HUES6 (cell line): ENCODE measurements at regions not wholly inside any gene's neighbourhood (a gene's known extent, or its start where the extent isn't known, plus 50 kb on each side); places are given as distances from the start of the nearest gene placed in this dataset.
"Not testable (repeated sequence)": the region's sequence is repeated elsewhere in the genome, so short reads cannot be mapped to it uniquely, and the experiment has no call there.

Experiments used
- H3K27ac ChIP-seq: 2 replicates; pipeline ENCODE4 v1.7.0; 2013; ENCODE audit warnings: low read depth, mild to moderate bottlenecking, low read length, inconsistent platforms
- H3K27me3 ChIP-seq: 2 replicates; pipeline ENCODE4 v1.6.1; 2013; ENCODE audit warnings: low read length; ENCODE audit not compliant: control insufficient read depth, insufficient read depth
- H3K36me3 ChIP-seq: 2 replicates; pipeline ENCODE4 v1.6.1; 2013; ENCODE audit warnings: low read length; ENCODE audit not compliant: control insufficient read depth, insufficient read depth
- H3K4me1 ChIP-seq: 2 replicates; pipeline ENCODE4 v1.6.1; 2013; ENCODE audit warnings: low read length; ENCODE audit not compliant: control insufficient read depth, insufficient read depth
- H3K4me3 ChIP-seq: 2 replicates; pipeline ENCODE4 v1.5.1; 2013; ENCODE audit warnings: low read depth, low read length
- H3K9ac ChIP-seq: one replicate; pipeline ENCODE4 v1.6.1; 2013; ENCODE audit warnings: mild to moderate bottlenecking, low read length
- H3K9me3 ChIP-seq: 2 replicates; pipeline ENCODE4 v1.6.1; 2013; ENCODE audit warnings: low read depth, low read length; ENCODE audit not compliant: control insufficient read depth, insufficient read depth

- Histone ChIP-seq H3K36me3 (no peaks in the 10 kb centered on the region), H3K9me3 (no peaks in the 10 kb centered on the region; the same call in 1 of the 2 replicates), H3K27ac (no peak overlapping the region), H3K27me3 (no peaks in the 10 kb centered on the region; the same call in 1 of the 2 replicates), H3K4me3 (no peak overlapping the region), H3K9ac (no peak overlapping the region), H3K4me1 (no peaks in the 10 kb centered on the region)
These were observed 204.1 kb downstream of the MATN1 start for GRCh38 chr1:30519201-30519763.

- Histone ChIP-seq H3K4me1 (peaks cover 4% of the 10 kb centered on the region; the same call in 1 of the 2 replicates), H3K9me3 (no peaks in the 10 kb centered on the region; the same call in 1 of the 2 replicates), H3K4me3 (no peak overlapping the region), H3K27me3 (no peaks in the 10 kb centered on the region; the same call in 1 of the 2 replicates), H3K27ac (no peak overlapping the region), H3K9ac (no peak overlapping the region), H3K36me3 (no peaks in the 10 kb centered on the region)
These were observed 204.7 kb downstream of the MATN1 start for GRCh38 chr1:30518696-30519095.

GRCh38 chr1:30518186-30518585 is 205.2 kb downstream of the MATN1 start:
- no peaks in the 10 kb centered on the region for H3K36me3 ChIP-seq
- no peak overlapping the region for H3K4me3 ChIP-seq
- H3K4me1 ChIP-seq, result peaks cover 6% of the 10 kb centered on the region; the same call in 1 of the 2 replicates
- no peaks in the 10 kb centered on the region; the same call in 1 of the 2 replicates for H3K9me3 ChIP-seq
- H3K27ac ChIP-seq, result no peak overlapping the region
- no peak overlapping the region for H3K9ac ChIP-seq
- H3K27me3 ChIP-seq, result no peaks in the 10 kb centered on the region; the same call in 1 of the 2 replicates

GRCh38 chr1:30517666-30518065 is 205.7 kb downstream of the MATN1 start:
- not testable (repeated sequence) for H3K27ac ChIP-seq, H3K4me3 ChIP-seq, H3K9ac ChIP-seq, H3K27me3 ChIP-seq, H3K9me3 ChIP-seq, H3K36me3 ChIP-seq
- H3K4me1 ChIP-seq, result peaks cover 10% of the 10 kb centered on the region; the same call in 1 of the 2 replicates

GRCh38 chr1:30517241-30517640 is 206.1 kb downstream of the MATN1 start:
- not testable (repeated sequence) for H3K4me3 ChIP-seq, H3K27ac ChIP-seq, H3K9ac ChIP-seq, H3K36me3 ChIP-seq, H3K27me3 ChIP-seq, H3K9me3 ChIP-seq
- H3K4me1 ChIP-seq, result peaks cover 15% of the 10 kb centered on the region

- no peak overlapping the region for H3K27ac ChIP-seq
- H3K27me3 ChIP-seq, result no peaks in the 10 kb centered on the region
- no peak overlapping the region for H3K4me3 ChIP-seq
- H3K9ac ChIP-seq, result no peak overlapping the region
- H3K36me3 ChIP-seq, result no peaks in the 10 kb centered on the region
- H3K9me3 ChIP-seq, result no peaks in the 10 kb centered on the region; the same call in 1 of the 2 replicates
- peaks cover 22% of the 10 kb centered on the region for H3K4me1 ChIP-seq
These were observed 206.9 kb downstream of the MATN1 start for GRCh38 chr1:30516485-30516858.

GRCh38 chr1:30515755-30516484 is 207.5 kb downstream of the MATN1 start:
- Histone ChIP-seq H3K4me1 (peaks cover 24% of the 10 kb centered on the region), H3K9me3 (no peaks in the 10 kb centered on the region; the same call in 1 of the 2 replicates), H3K27me3 (no peaks in the 10 kb centered on the region), H3K9ac (no peak overlapping the region), H3K4me3 (no peak overlapping the region), H3K36me3 (no peaks in the 10 kb centered on the region), H3K27ac (no peak overlapping the region)

GRCh38 chr1:30514945-30515344 is 208.4 kb downstream of the MATN1 start:
- no peak overlapping the region for H3K9ac ChIP-seq
- no peak overlapping the region for H3K4me3 ChIP-seq
- peaks cover 24% of the 10 kb centered on the region for H3K4me1 ChIP-seq
- H3K9me3 ChIP-seq, result no peaks in the 10 kb centered on the region; the same call in 1 of the 2 replicates
- H3K36me3 ChIP-seq, result no peaks in the 10 kb centered on the region
- H3K27me3 ChIP-seq, result no peaks in the 10 kb centered on the region
- no peak overlapping the region for H3K27ac ChIP-seq

GRCh38 chr1:30514137-30514654 is 209.2 kb downstream of the MATN1 start:
- Histone ChIP-seq H3K9ac (no peak overlapping the region), H3K27ac (no peak overlapping the region)

GRCh38 chr1:30513396-30514136 is 209.8 kb downstream of the MATN1 start:
- Histone ChIP-seq H3K4me1 (peaks cover 24% of the 10 kb centered on the region), H3K9ac (no peak overlapping the region), H3K4me3 (no peak overlapping the region), H3K27ac (no peak overlapping the region), H3K36me3 (no peaks in the 10 kb centered on the region), H3K9me3 (no peaks in the 10 kb centered on the region), H3K27me3 (no peaks in the 10 kb centered on the region)

More at GRCh38 chr1:30514137-30514654, 209.2 kb downstream of the MATN1 start:
- Histone ChIP-seq H3K4me1 (peaks cover 24% of the 10 kb centered on the region), H3K36me3 (no peaks in the 10 kb centered on the region), H3K9me3 (no peaks in the 10 kb centered on the region; the same call in 1 of the 2 replicates), H3K4me3 (no peak overlapping the region), H3K27me3 (no peaks in the 10 kb centered on the region)

GRCh38 chr1:30512914-30513265 is 210.5 kb downstream of the MATN1 start:
- Histone ChIP-seq H3K4me3 (no peak overlapping the region), H3K36me3 (no peaks in the 10 kb centered on the region), H3K27me3 (no peaks in the 10 kb centered on the region), H3K27ac (no peak overlapping the region), H3K4me1 (peaks cover 24% of the 10 kb centered on the region), H3K9ac (no peak overlapping the region), H3K9me3 (no peaks in the 10 kb centered on the region)
